ENCODE measurements at regions not wholly inside any gene's neighbourhood (a gene's known extent, or its start where the extent isn't known, plus 50 kb on each side); places are given as distances from the start of the nearest gene placed in this dataset.

- peak; percentile 99 for FAIRE-seq
- DNase-seq (ENCODE audit: insufficient read length, low spot score), result no peak
These were observed 89.5 kb upstream of the RFC3 start for GRCh38 chr13:33728271-33729037.

- DNase-seq (ENCODE audit: insufficient read length, low spot score), result no peak
- peak; percentile 87 for FAIRE-seq
These were observed 87.8 kb upstream of the RFC3 start for GRCh38 chr13:33730147-33730546.

- DNase-seq (ENCODE audit: insufficient read length, low spot score) (no peak), FAIRE-seq (peak; percentile 70)
These were observed 87.3 kb upstream of the RFC3 start for GRCh38 chr13:33730619-33731018.

- FAIRE-seq, result no peak
These were observed 82.7 kb upstream of the RFC3 start for GRCh38 chr13:33735276-33735675.

GRCh38 chr13:33739254-33739653 lies 78.7 kb upstream of the RFC3 start:
- no peak for DNase-seq (ENCODE audit: insufficient read length, low spot score)
- FAIRE-seq, result no peak

More at GRCh38 chr13:33735276-33735675, 82.7 kb upstream of the RFC3 start:
- no peak for DNase-seq (ENCODE audit: insufficient read length, low spot score)

- DNase-seq (ENCODE audit: insufficient read length, low spot score) (no peak), FAIRE-seq (no peak)
These were observed 77.8 kb upstream of the RFC3 start for GRCh38 chr13:33740134-33740538.

GRCh38 chr13:33742321-33742720 lies 75.6 kb upstream of the RFC3 start:
- DNase-seq (ENCODE audit: insufficient read length, low spot score), result no peak
- peak; percentile 84 for FAIRE-seq

GRCh38 chr13:33743438-33744368 lies 74.2 kb upstream of the RFC3 start:
- peak; percentile 96 for FAIRE-seq
- peak; percentile 28 for DNase-seq (ENCODE audit: insufficient read length, low spot score)

- no peak for DNase-seq (ENCODE audit: insufficient read length, low spot score)
- FAIRE-seq, result peak; percentile 40
These were observed 73.2 kb upstream of the RFC3 start for GRCh38 chr13:33744589-33745369.

- FAIRE-seq, result peak; percentile 92
These were observed 72.3 kb upstream of the RFC3 start for GRCh38 chr13:33745370-33746324.

GRCh38 chr13:33746867-33747266 lies 71.1 kb upstream of the RFC3 start:
- FAIRE-seq (no peak), DNase-seq (ENCODE audit: insufficient read length, low spot score) (no peak)

More at GRCh38 chr13:33745370-33746324, 72.3 kb upstream of the RFC3 start:
- DNase-seq (ENCODE audit: insufficient read length, low spot score), result no peak

- DNase-seq (ENCODE audit: insufficient read length, low spot score), result no peak
- FAIRE-seq, result no peak
These were observed 66.8 kb upstream of the RFC3 start for GRCh38 chr13:33751151-33751550.

GRCh38 chr13:33752094-33752493 lies 65.9 kb upstream of the RFC3 start:
- no peak for FAIRE-seq

GRCh38 chr13:33752597-33752996 lies 65.4 kb upstream of the RFC3 start:
- no peak for FAIRE-seq
- no peak for DNase-seq (ENCODE audit: insufficient read length, low spot score)

More at GRCh38 chr13:33752094-33752493, 65.9 kb upstream of the RFC3 start:
- DNase-seq (ENCODE audit: insufficient read length, low spot score), result no peak

- DNase-seq (ENCODE audit: insufficient read length, low spot score) (no peak), FAIRE-seq (no peak)
These were observed 61.0 kb upstream of the RFC3 start for GRCh38 chr13:33756929-33757328.

- no peak for DNase-seq (ENCODE audit: insufficient read length, low spot score)
- peak; percentile 26 for FAIRE-seq
These were observed 60.2 kb upstream of the RFC3 start for GRCh38 chr13:33757713-33758112.

GRCh38 chr13:33758113-33758512 lies 59.8 kb upstream of the RFC3 start:
- FAIRE-seq (no peak), DNase-seq (ENCODE audit: insufficient read length, low spot score) (no peak)

GRCh38 chr13:33761740-33762139 lies 56.2 kb upstream of the RFC3 start:
- FAIRE-seq (peak; percentile 66), DNase-seq (ENCODE audit: insufficient read length, low spot score) (no peak)

GRCh38 chr13:33763021-33763420 lies 54.9 kb upstream of the RFC3 start:
- peak; percentile 67 for FAIRE-seq
- no peak for DNase-seq (ENCODE audit: insufficient read length, low spot score)

GRCh38 chr13:33764716-33765115 lies 53.2 kb upstream of the RFC3 start:
- DNase-seq (ENCODE audit: insufficient read length, low spot score), result no peak
- no peak for FAIRE-seq
